ENCODE measurements at regions not wholly inside any gene's neighbourhood (a gene's known extent, or its start where the extent isn't known, plus 50 kb on each side); places are given as distances from the start of the nearest gene placed in this dataset.

DNA sequence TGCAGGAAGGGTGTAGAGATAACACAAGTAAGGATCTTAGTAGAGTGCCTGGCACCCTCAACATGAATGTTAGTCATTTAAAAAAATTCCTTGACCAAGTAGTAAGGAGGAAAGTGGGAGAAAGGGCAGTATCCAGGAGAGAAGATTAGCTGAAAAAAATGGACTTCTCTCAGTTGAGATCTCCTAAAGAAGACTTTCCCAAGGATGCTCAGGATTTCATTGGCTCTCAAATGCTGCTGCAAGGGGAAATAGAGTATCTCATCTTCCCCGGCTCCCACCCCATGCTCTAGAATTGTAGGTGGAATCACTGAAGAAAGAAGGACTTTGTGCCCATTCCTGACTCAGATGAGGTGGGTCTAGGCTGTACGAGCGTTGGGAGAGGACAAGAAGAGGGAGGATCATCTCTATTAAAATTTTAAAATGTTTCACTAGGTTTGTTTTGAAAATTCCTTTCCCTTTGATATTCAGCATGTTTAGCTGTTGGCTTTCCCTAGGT, 231.1 kb downstream of the MYCN start (continued):
- TF ChIP-seq, protein P1, sequence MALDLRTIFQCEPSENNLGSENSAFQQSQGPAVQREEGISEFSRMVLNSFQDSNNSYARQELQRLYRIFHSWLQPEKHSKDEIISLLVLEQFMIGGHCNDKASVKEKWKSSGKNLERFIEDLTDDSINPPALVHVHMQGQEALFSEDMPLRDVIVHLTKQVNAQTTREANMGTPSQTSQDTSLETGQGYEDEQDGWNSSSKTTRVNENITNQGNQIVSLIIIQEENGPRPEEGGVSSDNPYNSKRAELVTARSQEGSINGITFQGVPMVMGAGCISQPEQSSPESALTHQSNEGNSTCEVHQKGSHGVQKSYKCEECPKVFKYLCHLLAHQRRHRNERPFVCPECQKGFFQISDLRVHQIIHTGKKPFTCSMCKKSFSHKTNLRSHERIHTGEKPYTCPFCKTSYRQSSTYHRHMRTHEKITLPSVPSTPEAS (tag by site-specific recombination; IDR thresholded peaks at IDR 0.05): no peak
- TF ChIP-seq ZNF692 (tag by site-specific recombination; IDR thresholded peaks at IDR 0.05) (no peak), ZNF133 (tag by site-specific recombination; IDR thresholded peaks at IDR 0.05) (no peak), MYNN (tag by site-specific recombination; IDR thresholded peaks at IDR 0.05; ENCODE audit: borderline replicate concordance) (no peak), ZNF707 (tag by site-specific recombination; IDR thresholded peaks at IDR 0.05) (no peak), ZSCAN23 (tag by site-specific recombination; IDR thresholded peaks at IDR 0.05) (no peak)

DNA sequence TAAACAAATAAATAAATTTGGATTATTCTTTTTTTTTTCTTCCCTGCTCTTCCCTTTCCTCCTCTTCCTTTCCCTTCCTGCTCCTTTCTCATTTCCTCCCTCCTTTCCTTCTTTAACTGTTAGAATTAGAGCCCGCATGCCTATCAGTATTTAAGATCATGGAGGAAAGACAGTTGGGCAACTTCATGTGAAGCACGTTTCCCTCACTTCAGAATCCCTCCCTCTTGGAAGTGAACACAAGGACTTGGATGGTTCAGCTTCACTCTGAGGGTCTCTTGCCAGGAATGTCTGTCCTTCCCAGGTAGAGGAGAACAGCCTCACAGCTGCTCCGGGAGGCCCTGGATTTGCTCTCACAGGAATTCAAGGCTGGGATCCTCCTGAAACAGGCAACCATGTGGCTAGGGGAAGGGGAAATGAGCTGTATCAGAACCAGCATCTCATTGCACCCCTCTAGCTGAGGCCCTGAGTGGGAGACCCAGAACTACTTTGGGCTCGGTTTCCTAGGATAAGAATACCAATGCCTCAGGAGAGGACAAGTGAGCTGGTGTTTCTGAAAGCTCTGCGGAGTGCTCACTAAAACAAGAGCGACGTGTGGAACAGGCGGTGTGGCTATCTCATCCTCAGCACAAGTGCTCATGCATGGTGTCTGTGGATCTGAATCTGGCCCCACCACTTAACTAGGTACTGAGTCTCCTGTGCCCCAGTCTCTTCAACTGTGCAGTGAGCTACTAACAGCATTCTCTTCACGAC, 230.5 kb downstream of the MYCN start:
- no peaks in the 10 kb centered on the region for H3K9me3 ChIP-seq (ENCODE audit: control insufficient read depth, insufficient read depth, low read depth, low read length)
- no peaks in the 10 kb centered on the region for H3K4me1 ChIP-seq (ENCODE audit: control insufficient read depth, insufficient read depth, low read length)
- H3K4me3 ChIP-seq (ENCODE audit: low read depth, low read length): no peak overlapping the region
- CTCF ChIA-PET: interaction anchor here (0.7 to 1.4 kb wide), 2 partner anchors 9 to 48 kb away, joined by 3 read pairs; no protein-coding TSS in a partner anchor
- TF ChIP-seq SETDB1 (IDR thresholded peaks at IDR 0.05; ENCODE audit: insufficient read length, low read length) (no peak), ZNF239 (tag by site-specific recombination; IDR thresholded peaks at IDR 0.05) (no peak), ZNF596 (tag by site-specific recombination; IDR thresholded peaks at IDR 0.05) (no peak), ZNF777 (tag by site-specific recombination; IDR thresholded peaks at IDR 0.05; ENCODE audit: borderline replicate concordance) (no peak)
- POLR2A ChIA-PET: no interaction called here
- H3K27ac ChIP-seq (ENCODE audit: extremely low read depth, low read depth, low read length): no peak overlapping the region
- no peaks in the 10 kb centered on the region for H3K36me3 ChIP-seq (ENCODE audit: control insufficient read depth in 2 of 2, insufficient read depth in 1 of 2, low read length in 2 of 2)

DNA sequence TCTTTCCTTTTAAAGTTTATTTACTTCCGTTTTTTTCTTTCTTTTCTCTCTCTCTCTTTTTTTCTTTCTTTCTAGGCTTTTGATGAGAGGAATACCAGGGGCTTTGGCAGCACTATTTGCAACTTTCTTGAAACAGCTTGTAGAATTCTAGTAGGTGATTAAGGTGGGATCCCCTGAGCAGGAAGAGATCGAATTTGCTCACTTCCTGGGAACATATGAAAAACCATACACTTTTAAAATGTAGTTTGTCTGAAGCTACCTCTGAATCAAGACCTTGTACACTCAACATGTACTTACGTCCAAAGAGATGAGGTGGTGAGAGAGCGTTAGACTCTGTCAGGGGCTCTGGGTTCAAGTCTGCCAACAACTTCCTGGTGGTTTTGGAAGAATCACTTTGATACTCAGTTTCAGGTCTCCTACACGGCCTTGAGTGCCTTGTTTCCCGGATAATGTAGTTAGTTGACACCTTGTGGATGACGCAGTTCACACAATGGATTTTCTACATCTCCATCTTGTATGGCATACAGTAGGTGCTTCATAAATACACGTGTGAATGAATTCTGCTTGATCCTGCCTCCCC, 229.1 kb downstream of the MYCN start:
- ChIA-PET CTCF (interaction anchor here (0.6 to 0.7 kb wide), 2 partner anchors 18 to 525 kb away, joined by 3 to 4 read pairs; no protein-coding TSS in a partner anchor), POLR2A (no interaction called here)
- TF ChIP-seq, protein P2, sequence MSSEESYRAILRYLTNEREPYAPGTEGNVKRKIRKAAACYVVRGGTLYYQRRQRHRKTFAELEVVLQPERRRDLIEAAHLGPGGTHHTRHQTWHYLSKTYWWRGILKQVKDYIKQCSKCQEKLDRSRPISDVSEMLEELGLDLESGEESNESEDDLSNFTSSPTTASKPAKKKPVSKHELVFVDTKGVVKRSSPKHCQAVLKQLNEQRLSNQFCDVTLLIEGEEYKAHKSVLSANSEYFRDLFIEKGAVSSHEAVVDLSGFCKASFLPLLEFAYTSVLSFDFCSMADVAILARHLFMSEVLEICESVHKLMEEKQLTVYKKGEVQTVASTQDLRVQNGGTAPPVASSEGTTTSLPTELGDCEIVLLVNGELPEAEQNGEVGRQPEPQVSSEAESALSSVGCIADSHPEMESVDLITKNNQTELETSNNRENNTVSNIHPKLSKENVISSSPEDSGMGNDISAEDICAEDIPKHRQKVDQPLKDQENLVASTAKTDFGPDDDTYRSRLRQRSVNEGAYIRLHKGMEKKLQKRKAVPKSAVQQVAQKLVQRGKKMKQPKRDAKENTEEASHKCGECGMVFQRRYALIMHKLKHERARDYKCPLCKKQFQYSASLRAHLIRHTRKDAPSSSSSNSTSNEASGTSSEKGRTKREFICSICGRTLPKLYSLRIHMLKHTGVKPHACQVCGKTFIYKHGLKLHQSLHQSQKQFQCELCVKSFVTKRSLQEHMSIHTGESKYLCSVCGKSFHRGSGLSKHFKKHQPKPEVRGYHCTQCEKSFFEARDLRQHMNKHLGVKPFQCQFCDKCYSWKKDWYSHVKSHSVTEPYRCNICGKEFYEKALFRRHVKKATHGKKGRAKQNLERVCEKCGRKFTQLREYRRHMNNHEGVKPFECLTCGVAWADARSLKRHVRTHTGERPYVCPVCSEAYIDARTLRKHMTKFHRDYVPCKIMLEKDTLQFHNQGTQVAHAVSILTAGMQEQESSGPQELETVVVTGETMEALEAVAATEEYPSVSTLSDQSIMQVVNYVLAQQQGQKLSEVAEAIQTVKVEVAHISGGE (tag by site-specific recombination; conservative IDR thresholded peaks at IDR 0.05; ENCODE audit: low read depth): no peak
- TF ChIP-seq WT1 (tag by site-specific recombination; IDR thresholded peaks at IDR 0.05) (no peak), RBAK (tag by site-specific recombination; IDR thresholded peaks at IDR 0.05) (no peak), ZNF560 (tag by site-specific recombination; IDR thresholded peaks at IDR 0.05; ENCODE audit: borderline replicate concordance) (no peak)
- TF ChIP-seq, protein P3, sequence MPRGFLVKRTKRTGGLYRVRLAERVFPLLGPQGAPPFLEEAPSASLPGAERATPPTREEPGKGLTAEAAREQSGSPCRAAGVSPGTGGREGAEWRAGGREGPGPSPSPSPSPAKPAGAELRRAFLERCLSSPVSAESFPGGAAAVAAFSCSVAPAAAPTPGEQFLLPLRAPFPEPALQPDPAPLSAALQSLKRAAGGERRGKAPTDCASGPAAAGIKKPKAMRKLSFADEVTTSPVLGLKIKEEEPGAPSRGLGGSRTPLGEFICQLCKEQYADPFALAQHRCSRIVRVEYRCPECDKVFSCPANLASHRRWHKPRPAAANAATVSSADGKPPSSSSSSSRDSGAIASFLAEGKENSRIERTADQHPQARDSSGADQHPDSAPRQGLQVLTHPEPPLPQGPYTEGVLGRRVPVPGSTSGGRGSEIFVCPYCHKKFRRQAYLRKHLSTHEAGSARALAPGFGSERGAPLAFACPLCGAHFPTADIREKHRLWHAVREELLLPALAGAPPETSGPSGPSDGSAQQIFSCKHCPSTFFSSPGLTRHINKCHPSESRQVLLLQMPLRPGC (tag by site-specific recombination; IDR thresholded peaks at IDR 0.05): no peak

More for the DNA sequence above, 229.1 kb downstream of the MYCN start:
- no peak overlapping the region for H3K4me3 ChIP-seq (ENCODE audit: low read depth, low read length)
- H3K27ac ChIP-seq (ENCODE audit: extremely low read depth, low read depth, low read length): no peak overlapping the region
- no peaks in the 10 kb centered on the region for H3K9me3 ChIP-seq (ENCODE audit: control insufficient read depth, insufficient read depth, low read depth, low read length)
- H3K36me3 ChIP-seq (ENCODE audit: control insufficient read depth in 2 of 2, insufficient read depth in 1 of 2, low read length in 2 of 2): no peaks in the 10 kb centered on the region
- H3K4me1 ChIP-seq (ENCODE audit: control insufficient read depth, insufficient read depth, low read length): no peaks in the 10 kb centered on the region
